HCT116 (cell line): ENCODE measurements at regions not wholly inside any gene's neighbourhood (a gene's known extent, or its start where the extent isn't known, plus 50 kb on each side); places are given as distances from the start of the nearest gene placed in this dataset.

Experiments used
- ATAC-seq: fragments of 200-7000 bp; cut with Tn5 transposase; 2 replicates; pipeline ENCODE4 v1.9.1; 2020; ENCODE audit warnings: mild to moderate bottlenecking, moderate library complexity
- BruUV-seq: library from RNA; stranded (reverse); fragments of 400-500 nt; replicated peaks from 2 replicates; lab custom pipeline; 2021; lab: Mats Ljungman, UMichigan
- CTCF ChIA-PET: fragments of 300-600 bp; sonication (Branson Sonifier 250); formaldehyde crosslinking; loops from one replicate; lab custom pipeline; 2021; ENCODE audit warnings: antibody characterized with exemption; lab: Charles Lee
- POLR2A ChIA-PET: fragments of 300-600, 350-600 bp; sonication (Branson Sonifier 250); formaldehyde crosslinking; loops from one replicate; lab custom pipeline; 2021; ENCODE audit warnings: antibody characterized with exemption; lab: Charles Lee
- RAD21 ChIA-PET, 2 experiments: fragments of 300-600 bp; sonication (Branson Sonifier 250); formaldehyde crosslinking; loops; one replicate each; lab custom pipeline; 2023; ENCODE audit warnings: low total read pairs in 2 of 2; ENCODE audit not compliant: uncharacterized antibody in 2 of 2, unreplicated experiment in 2 of 2, low non-redundant PET in 1 of 2; lab: Charles Lee
- DNase-seq: peaks from one replicate; pipeline ENCODE4 v3.0.0-alpha.2; 2010; ENCODE audit warnings: low read depth, low spot score
- H2AFZ ChIP-seq: fragments of 200-600 bp; shearing (Covaris generic), sonication (generic); 2 replicates; pipeline ENCODE4 v1.6.1; 2017; ENCODE audit warnings: low read depth, mixed run types, mixed read lengths, antibody characterized with exemption, low read length; ENCODE audit not compliant: poor library complexity, severe bottlenecking
- H3K27ac ChIP-seq: 2 replicates; pipeline ENCODE4 v1.5.1; 2012; ENCODE audit warnings: low read depth, low read length
- H3K27me3 ChIP-seq: fragments of 200-600 bp; sonication (generic); 2 replicates; pipeline ENCODE4 v1.6.1; 2016; ENCODE audit warnings: mixed run types, low read length, mixed read lengths; ENCODE audit not compliant: insufficient read depth
- H3K36me3 ChIP-seq, 2 experiments: fragments of 200-500 bp in 1 of 2; fragments of 200-600 bp in 1 of 2; sonication (Bioruptor generic) in 1 of 2; sonication (generic) in 1 of 2; 2 replicates each; pipeline versions ENCODE4 v1.5.1 to v1.6.1; 2014 to 2016; ENCODE audit warnings: low read length in 2 of 2, inconsistent platforms in 1 of 2, mixed read lengths in 1 of 2, mixed run types in 1 of 2; ENCODE audit not compliant: insufficient read depth in 2 of 2, control insufficient read depth in 1 of 2
- H3K4me1 ChIP-seq, 2 experiments: fragments of 200-600 bp in 1 of 2; sonication (generic) in 1 of 2; 2 replicates each; pipeline versions ENCODE4 v1.5.1 to v1.6.1; 2012 to 2017; ENCODE audit warnings: low read length in 2 of 2, inconsistent platforms in 1 of 2, mild to moderate bottlenecking in 1 of 2, mixed read lengths in 1 of 2, mixed run types in 1 of 2, moderate library complexity in 1 of 2; ENCODE audit not compliant: insufficient read depth in 2 of 2, control insufficient read depth in 1 of 2
- H3K4me2 ChIP-seq: fragments of 200-600 bp; sonication (generic); 2 replicates; pipeline ENCODE4 v1.6.1; 2017; ENCODE audit warnings: mixed run types, low read length, mixed read lengths
- H3K4me3 ChIP-seq, 2 experiments: fragments of 200-600 bp in 1 of 2; sonication (generic) in 1 of 2; replicated peaks in 1 of 2; 2 replicates each; pipeline ENCODE4 v1.5.1; 2011 to 2016; ENCODE audit warnings: low read length in 2 of 2, control low read depth in 1 of 2, low read depth in 1 of 2, mild to moderate bottlenecking in 1 of 2, mixed read lengths in 1 of 2, mixed run types in 1 of 2
- H3K79me2 ChIP-seq: fragments of 200-600 bp; sonication (generic); 2 replicates; pipeline ENCODE4 v1.6.1; 2017; ENCODE audit warnings: mild to moderate bottlenecking, mixed run types, low read length, moderate library complexity, mixed read lengths; ENCODE audit not compliant: insufficient read depth
- H3K9ac ChIP-seq: fragments of 200-600 bp; sonication (generic); 2 replicates; pipeline ENCODE4 v1.6.1; 2016; ENCODE audit warnings: low read length, mixed read lengths
- H3K9me2 ChIP-seq: fragments of 200-600 bp; sonication (generic), shearing (Covaris generic); 2 replicates; pipeline ENCODE4 v1.6.1; 2017; ENCODE audit warnings: mixed run types, mild to moderate bottlenecking, moderate library complexity; ENCODE audit not compliant: insufficient read depth
- H3K9me3 ChIP-seq, 2 experiments: fragments of 200-500 bp in 1 of 2; fragments of 200-600 bp in 1 of 2; sonication (Bioruptor generic) in 1 of 2; sonication (generic) in 1 of 2; 2 replicates each; pipeline ENCODE4 v1.6.1; 2014 to 2017; ENCODE audit warnings: low read length in 2 of 2, mixed read lengths in 2 of 2, inconsistent platforms in 1 of 2, low read depth in 1 of 2, mild to moderate bottlenecking in 1 of 2, mixed run types in 1 of 2, moderate library complexity in 1 of 2; ENCODE audit not compliant: control insufficient read depth in 1 of 2, insufficient read depth in 1 of 2
- H4K20me1 ChIP-seq: fragments of 200-600 bp; sonication (generic), shearing (Covaris generic); 2 replicates; pipeline ENCODE4 v1.6.1; 2017; ENCODE audit warnings: mixed run types, mild to moderate bottlenecking, moderate library complexity; ENCODE audit not compliant: insufficient read depth
- CEBPB ChIP-seq: IDR thresholded peaks from 2 replicates; pipeline ENCODE4 v1.6.1; 2012; ENCODE audit warnings: low read depth
- EGR1 ChIP-seq: IDR thresholded peaks from 2 replicates; pipeline ENCODE4 v1.6.1; 2012; ENCODE audit warnings: low read depth
- ELF1 ChIP-seq: IDR thresholded peaks from 2 replicates; pipeline ENCODE4 v1.6.1; 2012; ENCODE audit warnings: low read depth, borderline replicate concordance
- EZH2 ChIP-seq: fragments of 200-600 bp; sonication (generic); IDR thresholded peaks from 2 replicates; pipeline ENCODE4 v1.6.1; 2017; ENCODE audit warnings: antibody characterized with exemption, mixed run types
- EZH2phosphoT487 ChIP-seq: fragments of 200-600 bp; IDR thresholded peaks from 2 replicates; pipeline ENCODE4 v1.6.1; 2018; ENCODE audit warnings: antibody characterized with exemption, borderline replicate concordance
- FOSL1 ChIP-seq: IDR thresholded peaks from 2 replicates; pipeline ENCODE4 v1.6.1; 2012; ENCODE audit warnings: low read depth
- JUND ChIP-seq: IDR thresholded peaks from 2 replicates; pipeline ENCODE4 v1.6.1; 2012
- POLR2A ChIP-seq: IDR thresholded peaks from 2 replicates; pipeline ENCODE4 v1.7.0; 2011; ENCODE audit warnings: borderline replicate concordance; ENCODE audit not compliant: insufficient read depth, insufficient read length; ENCODE audit errors: extremely low read depth
- POLR2AphosphoS5 ChIP-seq: IDR thresholded peaks from 2 replicates; pipeline ENCODE4 v1.6.1; 2011; ENCODE audit warnings: mild to moderate bottlenecking, low read depth, low read length, moderate library complexity
- RAD21 ChIP-seq: IDR thresholded peaks from 2 replicates; pipeline ENCODE4 v1.6.1; 2012; ENCODE audit warnings: low read depth, mild to moderate bottlenecking
- SIN3A ChIP-seq: IDR thresholded peaks from 2 replicates; pipeline ENCODE4 v1.6.1; 2012; ENCODE audit warnings: low read depth
- SP1 ChIP-seq: IDR thresholded peaks from 2 replicates; pipeline ENCODE4 v1.6.1; 2012; ENCODE audit warnings: low read depth
- SRF ChIP-seq: IDR thresholded peaks from 2 replicates; pipeline ENCODE4 v1.6.1; 2012; ENCODE audit warnings: low read depth
- YY1 ChIP-seq: IDR thresholded peaks from 2 replicates; pipeline ENCODE4 v1.6.1; 2011; ENCODE audit warnings: low read length, low read depth, moderate library complexity, mild to moderate bottlenecking; ENCODE audit not compliant: insufficient replicate concordance; ENCODE audit errors: extremely low read depth
- ZFX ChIP-seq: fragments of 450-650 bp; IDR thresholded peaks from 2 replicates; pipeline ENCODE4 v1.6.1; 2017
- ZNF274 ChIP-seq: fragments of 200-500 bp; sonication (Bioruptor generic); IDR thresholded peaks from 2 replicates; pipeline ENCODE4 v1.6.1; 2014; ENCODE audit warnings: mild to moderate bottlenecking, low read depth, low read length, inconsistent platforms
- intact Hi-C: fragments of 100-400 bp; cut with micrococcal nuclease; formaldehyde crosslinking; loops from 2 replicates; pipeline ENCODE4 v1.10.0; 2022
- TF ChIP-seq, protein P1 (sequence below): IDR thresholded peaks from 2 replicates; pipeline ENCODE4 v1.6.1; 2011; ENCODE audit warnings: mild to moderate bottlenecking, low read length, moderate library complexity; ENCODE audit not compliant: insufficient replicate concordance; ENCODE audit errors: extremely low read depth
- TF ChIP-seq, protein P2 (sequence below), 3 experiments: fragments of 200-600 bp in 1 of 3; sonication (generic) in 1 of 3; IDR thresholded peaks in 2 of 3; conservative IDR thresholded peaks in 1 of 3; 2 replicates each; pipeline ENCODE4 v1.5.1; 2012 to 2017; ENCODE audit warnings: low read depth in 2 of 3, low read length in 2 of 3, antibody characterized with exemption in 1 of 3, borderline replicate concordance in 1 of 3, control low read depth in 1 of 3, mild to moderate bottlenecking in 1 of 3, mixed read lengths in 1 of 3, mixed run types in 1 of 3, moderate library complexity in 1 of 3; ENCODE audit not compliant: insufficient read depth in 1 of 3
- TF ChIP-seq, protein P3 (sequence below): IDR thresholded peaks from 2 replicates; pipeline ENCODE4 v1.6.1; 2012; ENCODE audit warnings: low read depth
- TF ChIP-seq, protein P4 (sequence below): IDR thresholded peaks from 2 replicates; pipeline ENCODE4 v1.6.1; 2012

DNA sequence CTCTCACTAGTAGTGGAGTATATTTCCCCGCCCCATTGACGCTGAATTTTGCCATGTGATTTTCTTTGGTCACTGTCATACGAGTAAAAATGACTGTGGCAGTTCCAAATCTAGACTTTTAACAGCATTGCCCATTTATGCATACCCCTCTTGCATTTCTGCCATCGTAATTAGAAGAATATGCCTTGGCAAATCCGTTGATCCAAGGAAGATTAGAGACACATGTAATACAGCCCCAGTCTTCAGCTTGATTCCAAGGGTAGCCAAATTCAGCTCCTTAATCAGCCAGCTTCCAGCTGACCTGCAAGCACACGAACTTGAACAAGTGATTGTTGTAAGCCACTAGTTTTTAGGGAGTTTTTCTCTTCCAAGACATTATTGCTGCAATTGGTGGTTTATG, 290.3 kb upstream of the ADAMTS5 start:
- ATAC-seq (no peak), DNase-seq (no peak)
- no TSS peak for BruUV-seq
- peaks cover 11 to 39% of the 10 kb centered on the region in 2 experiments; a peak in 2 of 4 replicates for H3K9me3 ChIP-seq
- H3K9me2 ChIP-seq, result no peaks in the 10 kb centered on the region
- H3K4me3 ChIP-seq, result no peak overlapping the region
- H4K20me1 ChIP-seq, result no peaks in the 10 kb centered on the region
- H3K9ac ChIP-seq, result no peak overlapping the region
- no peaks in the 10 kb centered on the region for H3K79me2 ChIP-seq
- TF ChIP-seq CEBPB, result no peak
- TF ChIP-seq EGR1, result no peak
- TF ChIP-seq SIN3A, result no peak
- TF ChIP-seq POLR2A, result no peak
- no peak for TF ChIP-seq YY1
- no peak for TF ChIP-seq ZFX
- no peak for TF ChIP-seq ELF1
- no peak for TF ChIP-seq POLR2AphosphoS5
- TF ChIP-seq, protein P1, sequence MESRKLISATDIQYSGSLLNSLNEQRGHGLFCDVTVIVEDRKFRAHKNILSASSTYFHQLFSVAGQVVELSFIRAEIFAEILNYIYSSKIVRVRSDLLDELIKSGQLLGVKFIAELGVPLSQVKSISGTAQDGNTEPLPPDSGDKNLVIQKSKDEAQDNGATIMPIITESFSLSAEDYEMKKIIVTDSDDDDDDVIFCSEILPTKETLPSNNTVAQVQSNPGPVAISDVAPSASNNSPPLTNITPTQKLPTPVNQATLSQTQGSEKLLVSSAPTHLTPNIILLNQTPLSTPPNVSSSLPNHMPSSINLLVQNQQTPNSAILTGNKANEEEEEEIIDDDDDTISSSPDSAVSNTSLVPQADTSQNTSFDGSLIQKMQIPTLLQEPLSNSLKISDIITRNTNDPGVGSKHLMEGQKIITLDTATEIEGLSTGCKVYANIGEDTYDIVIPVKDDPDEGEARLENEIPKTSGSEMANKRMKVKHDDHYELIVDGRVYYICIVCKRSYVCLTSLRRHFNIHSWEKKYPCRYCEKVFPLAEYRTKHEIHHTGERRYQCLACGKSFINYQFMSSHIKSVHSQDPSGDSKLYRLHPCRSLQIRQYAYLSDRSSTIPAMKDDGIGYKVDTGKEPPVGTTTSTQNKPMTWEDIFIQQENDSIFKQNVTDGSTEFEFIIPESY, result no peak
- TF ChIP-seq SRF, result no peak
- TF ChIP-seq JUND, result no peak
- no peak for TF ChIP-seq EZH2phosphoT487
- no peak for TF ChIP-seq RAD21
- TF ChIP-seq, protein P2, sequence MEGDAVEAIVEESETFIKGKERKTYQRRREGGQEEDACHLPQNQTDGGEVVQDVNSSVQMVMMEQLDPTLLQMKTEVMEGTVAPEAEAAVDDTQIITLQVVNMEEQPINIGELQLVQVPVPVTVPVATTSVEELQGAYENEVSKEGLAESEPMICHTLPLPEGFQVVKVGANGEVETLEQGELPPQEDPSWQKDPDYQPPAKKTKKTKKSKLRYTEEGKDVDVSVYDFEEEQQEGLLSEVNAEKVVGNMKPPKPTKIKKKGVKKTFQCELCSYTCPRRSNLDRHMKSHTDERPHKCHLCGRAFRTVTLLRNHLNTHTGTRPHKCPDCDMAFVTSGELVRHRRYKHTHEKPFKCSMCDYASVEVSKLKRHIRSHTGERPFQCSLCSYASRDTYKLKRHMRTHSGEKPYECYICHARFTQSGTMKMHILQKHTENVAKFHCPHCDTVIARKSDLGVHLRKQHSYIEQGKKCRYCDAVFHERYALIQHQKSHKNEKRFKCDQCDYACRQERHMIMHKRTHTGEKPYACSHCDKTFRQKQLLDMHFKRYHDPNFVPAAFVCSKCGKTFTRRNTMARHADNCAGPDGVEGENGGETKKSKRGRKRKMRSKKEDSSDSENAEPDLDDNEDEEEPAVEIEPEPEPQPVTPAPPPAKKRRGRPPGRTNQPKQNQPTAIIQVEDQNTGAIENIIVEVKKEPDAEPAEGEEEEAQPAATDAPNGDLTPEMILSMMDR (IDR thresholded peaks at IDR 0.05 in 2 of 3, conservative IDR thresholded peaks at IDR 0.05 in 1 of 3; ENCODE audit: borderline replicate concordance in 1 of 3, insufficient read depth in 1 of 3, low read depth in 2 of 3, low read length in 2 of 3), result no peak
- no peak for TF ChIP-seq SP1
- TF ChIP-seq FOSL1, result no peak
- TF ChIP-seq, protein P3, sequence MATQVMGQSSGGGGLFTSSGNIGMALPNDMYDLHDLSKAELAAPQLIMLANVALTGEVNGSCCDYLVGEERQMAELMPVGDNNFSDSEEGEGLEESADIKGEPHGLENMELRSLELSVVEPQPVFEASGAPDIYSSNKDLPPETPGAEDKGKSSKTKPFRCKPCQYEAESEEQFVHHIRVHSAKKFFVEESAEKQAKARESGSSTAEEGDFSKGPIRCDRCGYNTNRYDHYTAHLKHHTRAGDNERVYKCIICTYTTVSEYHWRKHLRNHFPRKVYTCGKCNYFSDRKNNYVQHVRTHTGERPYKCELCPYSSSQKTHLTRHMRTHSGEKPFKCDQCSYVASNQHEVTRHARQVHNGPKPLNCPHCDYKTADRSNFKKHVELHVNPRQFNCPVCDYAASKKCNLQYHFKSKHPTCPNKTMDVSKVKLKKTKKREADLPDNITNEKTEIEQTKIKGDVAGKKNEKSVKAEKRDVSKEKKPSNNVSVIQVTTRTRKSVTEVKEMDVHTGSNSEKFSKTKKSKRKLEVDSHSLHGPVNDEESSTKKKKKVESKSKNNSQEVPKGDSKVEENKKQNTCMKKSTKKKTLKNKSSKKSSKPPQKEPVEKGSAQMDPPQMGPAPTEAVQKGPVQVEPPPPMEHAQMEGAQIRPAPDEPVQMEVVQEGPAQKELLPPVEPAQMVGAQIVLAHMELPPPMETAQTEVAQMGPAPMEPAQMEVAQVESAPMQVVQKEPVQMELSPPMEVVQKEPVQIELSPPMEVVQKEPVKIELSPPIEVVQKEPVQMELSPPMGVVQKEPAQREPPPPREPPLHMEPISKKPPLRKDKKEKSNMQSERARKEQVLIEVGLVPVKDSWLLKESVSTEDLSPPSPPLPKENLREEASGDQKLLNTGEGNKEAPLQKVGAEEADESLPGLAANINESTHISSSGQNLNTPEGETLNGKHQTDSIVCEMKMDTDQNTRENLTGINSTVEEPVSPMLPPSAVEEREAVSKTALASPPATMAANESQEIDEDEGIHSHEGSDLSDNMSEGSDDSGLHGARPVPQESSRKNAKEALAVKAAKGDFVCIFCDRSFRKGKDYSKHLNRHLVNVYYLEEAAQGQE, result no peak
- TF ChIP-seq EZH2, result no peak
- TF ChIP-seq ZNF274, result no peak
- TF ChIP-seq, protein P4, sequence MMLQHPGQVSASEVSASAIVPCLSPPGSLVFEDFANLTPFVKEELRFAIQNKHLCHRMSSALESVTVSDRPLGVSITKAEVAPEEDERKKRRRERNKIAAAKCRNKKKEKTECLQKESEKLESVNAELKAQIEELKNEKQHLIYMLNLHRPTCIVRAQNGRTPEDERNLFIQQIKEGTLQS, result no peak
- ChIA-PET RAD21 (no interaction called here), POLR2A (no interaction called here), CTCF (no interaction called here)
- H3K4me1 ChIP-seq, result no peaks in the 10 kb centered on the region
- no peaks in the 10 kb centered on the region for H3K36me3 ChIP-seq
- no peaks in the 10 kb centered on the region for H3K27me3 ChIP-seq
- intact Hi-C loops, result no loop called here
- H3K27ac ChIP-seq, result no peak overlapping the region
- no peak overlapping the region for H2AFZ ChIP-seq
- no peak overlapping the region for H3K4me2 ChIP-seq
